ENCODE measurements at regions not wholly inside any gene's neighbourhood (a gene's known extent, or its start where the extent isn't known, plus 50 kb on each side); places are given as distances from the start of the nearest gene placed in this dataset.
A peak's percentile ranks its signal among the peaks of the same experiment; 100 is the strongest.

- WGBS = 74% methylated on average over 6 of the region's 6 CpGs
- Histone ChIP-seq H3K4me1 (replicated peaks) (no peaks in the 10 kb centered on the region), H3K36me3 (no peaks in the 10 kb centered on the region), H3K4me3 (no peak overlapping the region), H3K27ac (no peak overlapping the region), H3K27me3 (replicated peaks; ENCODE audit: insufficient read depth) (no peaks in the 10 kb centered on the region), H3K9me3 (no peaks in the 10 kb centered on the region)
- TF ChIP-seq POLR2A (IDR thresholded peaks at IDR 0.05) (no peak), CTCF (IDR thresholded peaks at IDR 0.05) (no peak), POLR2AphosphoS5 (IDR thresholded peaks at IDR 0.05) (no peak)
- intact Hi-C loops (cut with DNase I) = no loop called here
- no peak for DNase-seq (ENCODE audit: low spot score)
Measured at GRCh38 chr2:102971701-102972100, 209.9 kb downstream of the TMEM182 start.

DNA sequence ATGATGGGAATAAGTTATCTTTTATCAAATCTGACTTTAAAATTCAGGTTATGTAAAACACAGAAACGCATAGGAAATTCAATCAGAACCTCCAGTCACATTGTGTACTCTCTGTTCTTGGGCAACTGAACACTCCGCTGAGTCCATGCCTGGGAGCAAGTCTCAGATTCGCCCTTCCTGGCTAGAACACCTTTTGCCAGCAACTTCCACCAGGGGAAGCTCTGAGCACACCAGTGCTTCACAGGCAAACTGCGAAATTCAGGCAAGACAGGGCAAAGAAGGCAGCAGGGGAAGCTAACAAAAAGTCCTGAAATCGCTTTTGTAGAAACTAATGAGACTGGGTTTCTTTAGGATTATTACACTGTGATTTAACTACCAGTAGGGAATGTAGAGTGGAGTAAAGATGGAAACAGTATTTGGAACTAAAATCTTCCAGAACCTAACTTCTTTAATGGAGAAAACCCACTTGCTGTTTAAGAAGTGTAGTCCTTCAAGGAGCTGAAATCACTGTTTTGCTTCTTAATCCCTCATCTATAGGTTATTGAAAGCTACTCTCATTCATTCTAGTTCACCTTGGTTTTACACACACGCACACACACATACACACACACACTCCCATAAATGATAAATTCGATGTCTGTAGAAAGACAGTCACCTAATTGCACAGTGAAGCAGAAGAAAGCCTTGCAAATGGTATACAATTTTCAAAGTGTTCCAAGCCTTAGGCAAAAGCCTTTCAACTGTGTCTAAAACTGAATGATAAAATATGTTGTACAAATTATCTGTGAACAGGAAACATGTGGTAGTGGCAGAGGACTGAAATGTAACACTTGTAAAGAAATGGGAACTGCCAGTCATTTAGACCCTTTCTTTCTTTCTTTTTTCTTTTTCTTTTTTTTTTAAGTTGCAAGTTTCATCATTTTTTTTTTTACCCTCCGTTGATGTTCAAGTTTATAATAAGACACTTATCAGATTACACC, 214.5 kb downstream of the TMEM182 start:
- Histone ChIP-seq H3K27me3 (replicated peaks; ENCODE audit: insufficient read depth) (no peaks in the 10 kb centered on the region), H3K36me3 (no peaks in the 10 kb centered on the region), H3K27ac (no peak overlapping the region), H3K4me1 (replicated peaks) (no peaks in the 10 kb centered on the region), H3K4me3 (no peak overlapping the region), H3K9me3 (no peaks in the 10 kb centered on the region)
- TF ChIP-seq CTCF (IDR thresholded peaks at IDR 0.05) = peak in 2 of 4 experiments; percentile 25 to 41
- no peak for TF ChIP-seq POLR2A (IDR thresholded peaks at IDR 0.05)
- intact Hi-C loops (cut with DNase I) = no loop called here
- 13% methylated on average over 8 of the region's 8 CpGs for WGBS
- DNase-seq (ENCODE audit: low spot score) = no peak

DNA sequence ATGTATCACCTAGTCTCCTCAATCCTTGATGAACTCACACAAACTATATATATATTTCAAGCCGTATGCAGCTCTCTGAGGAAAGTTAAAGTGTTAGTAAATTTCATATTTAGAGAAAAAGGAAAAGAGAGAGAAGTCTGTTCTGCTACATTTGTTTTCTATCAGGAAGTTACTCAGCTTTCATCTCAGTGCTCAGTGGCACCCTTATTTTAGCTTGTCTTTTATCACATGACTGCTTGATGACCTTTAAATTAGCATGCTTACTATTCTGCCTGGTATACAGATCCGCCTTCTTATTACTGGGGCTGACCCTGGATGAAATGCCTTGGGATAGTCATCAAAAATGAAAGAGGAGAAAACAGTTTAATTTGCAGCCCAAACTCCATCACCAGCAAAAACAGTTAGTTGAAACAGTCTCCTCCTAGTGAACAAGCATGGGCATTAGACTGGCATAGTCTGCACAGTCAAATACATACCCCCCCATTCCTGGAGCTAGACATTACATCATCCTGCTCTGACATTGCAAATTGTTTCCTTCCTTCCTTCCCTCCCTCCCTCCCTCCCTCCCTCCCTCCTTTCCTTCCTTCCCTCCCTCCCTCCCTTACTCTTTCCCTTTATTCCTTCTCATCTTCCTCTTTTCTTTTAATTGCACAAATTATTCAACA, 215.7 kb downstream of the TMEM182 start:
- WGBS = 89% methylated on average over 2 of the region's 2 CpGs
- TF ChIP-seq CTCF (IDR thresholded peaks at IDR 0.05) (no peak), POLR2AphosphoS5 (IDR thresholded peaks at IDR 0.05) (no peak), POLR2A (IDR thresholded peaks at IDR 0.05) (no peak)
- H3K4me1 ChIP-seq (replicated peaks) = no peaks in the 10 kb centered on the region
- intact Hi-C loops (cut with DNase I) = no loop called here
- H3K4me3 ChIP-seq = no peak overlapping the region
- H3K36me3 ChIP-seq = no peaks in the 10 kb centered on the region
- H3K9me3 ChIP-seq = no peaks in the 10 kb centered on the region
- no peaks in the 10 kb centered on the region for H3K27me3 ChIP-seq (replicated peaks; ENCODE audit: insufficient read depth)
- H3K27ac ChIP-seq = no peak overlapping the region
- DNase-seq (ENCODE audit: low spot score) = no peak

- TF ChIP-seq POLR2A (IDR thresholded peaks at IDR 0.05) = no peak
- H3K27me3 ChIP-seq (replicated peaks; ENCODE audit: insufficient read depth) = no peaks in the 10 kb centered on the region
- no peaks in the 10 kb centered on the region for H3K36me3 ChIP-seq
- no peaks in the 10 kb centered on the region for H3K4me1 ChIP-seq (replicated peaks)
- H3K4me3 ChIP-seq = no peak overlapping the region
- no peak overlapping the region for H3K27ac ChIP-seq
- intact Hi-C loops (cut with DNase I) = no loop called here
- no peak for DNase-seq (ENCODE audit: low spot score)
- WGBS = 92% methylated on average over 3 of the region's 3 CpGs
- no peaks in the 10 kb centered on the region for H3K9me3 ChIP-seq
Measured at GRCh38 chr2:102978091-102978490, 216.3 kb downstream of the TMEM182 start.

GRCh38 chr2:102979429-102979828, 217.6 kb downstream of the TMEM182 start:
- DNase-seq (ENCODE audit: low spot score) = no peak
- Histone ChIP-seq H3K4me3 (no peak overlapping the region), H3K9me3 (no peaks in the 10 kb centered on the region), H3K27ac (no peak overlapping the region), H3K36me3 (no peaks in the 10 kb centered on the region), H3K27me3 (replicated peaks; ENCODE audit: insufficient read depth) (no peaks in the 10 kb centered on the region), H3K4me1 (replicated peaks) (no peaks in the 10 kb centered on the region)
- 83% methylated on average over 4 of the region's 4 CpGs for WGBS
- TF ChIP-seq CTCF (IDR thresholded peaks at IDR 0.05) (no peak), POLR2A (IDR thresholded peaks at IDR 0.05) (no peak), POLR2AphosphoS5 (IDR thresholded peaks at IDR 0.05) (no peak)
- intact Hi-C loops (cut with DNase I) = no loop called here
